Heart left ventricle (tissue), 13 donors: ENCODE measurements at regions not wholly inside any gene's neighbourhood (a gene's known extent, or its start where the extent isn't known, plus 50 kb on each side); places are given as distances from the start of the nearest gene placed in this dataset.

Experiments used
- CTCF ChIP-seq, 12 donors: fragments of 200-600 bp; sonication (generic) in 4 of 12; IDR thresholded peaks; one replicate each; pipeline versions ENCODE4 v1.5.0 to v1.8.0; 2018 to 2022; ENCODE audit warnings: antibody characterized with exemption in 12 of 12, mild to moderate bottlenecking in 5 of 12
- POLR2A ChIP-seq, 2 donors: fragments of 450-650 bp; IDR thresholded peaks; one replicate each; pipeline ENCODE4 v1.6.1; 2017; ENCODE audit warnings: antibody characterized with exemption in 2 of 2, mild to moderate bottlenecking in 2 of 2, moderate library complexity in 2 of 2
- donor health status: ischemic (EF 13 %, LVEDD 7.1; RV severe dilation, severe dysfunction).
- donor health status: DM: no; HTN: yes; CAD: no.
- donor health status: DM: no; HTN: no; CAD: no.
- donor health status: ischemic (EF 25% LVEDD 6.9; RV normal size, moderate dysfunction).
- donor health status: ischemic (EF 25% LVEDD 5.7; RV mildly dilated, moderate dysfunction).
- donor health status: ischemic (EF 35%, LVEDD 5.7; RV mildly dilated, moderate dysfunction).
- donor health status: nonischemic (EF 11% LVEDD 7.7; RV severe dilation, severe dysfunction).
- donor health status: DM: yes; HTN: yes; CAD: no.
- donor health status: PGD.
- donor health status: ischemic (EF 29% LVEDD 5.4; RV normal size, mild dysfunction).
- donor health status: nonischemic (EF 23%, LVEDD 6.1; RV moderate dilation, normal function).

- TF ChIP-seq CTCF (IDR thresholded peaks at IDR 0.05) (no peak), POLR2A (IDR thresholded peaks at IDR 0.05) (no peak)
Observed at GRCh38 chr11:116309446-116309845, 463.3 kb downstream of the BUD13 start.
